GM23338 (cell line): ENCODE measurements at regions not wholly inside any gene's neighbourhood (a gene's known extent, or its start where the extent isn't known, plus 50 kb on each side); places are given as distances from the start of the nearest gene placed in this dataset.

Experiments
- ATAC-seq: fragments of 200-7000 bp; cut with Tn5 transposase; 3 replicates; pipeline ENCODE4 v1.9.1; 2020
- DNase-seq: peaks from one replicate; pipeline ENCODE4 v3.0.0-alpha.2; 2015; ENCODE audit warnings: low spot score
- H2AFZ ChIP-seq: fragments of 200-600 bp; sonication (generic); 2 replicates; pipeline ENCODE4 v1.8.0; 2016; ENCODE audit warnings: antibody characterized with exemption, mild to moderate bottlenecking, moderate library complexity
- H3F3A ChIP-seq: fragments of 200-600 bp; sonication (generic); replicated peaks from 2 replicates; pipeline ENCODE4 v1.8.0; 2017; ENCODE audit warnings: antibody characterized with exemption, mixed run types, low read depth
- H3K27ac ChIP-seq: fragments of 200-600 bp; sonication (generic); 2 replicates; pipeline ENCODE4 v1.6.1; 2016; ENCODE audit warnings: low read depth
- H3K27me3 ChIP-seq: fragments of 200-600 bp; sonication (generic); 2 replicates; pipeline ENCODE4 v1.8.0; 2016; ENCODE audit warnings: mild to moderate bottlenecking, mixed run types, moderate library complexity; ENCODE audit not compliant: insufficient read depth
- H3K36me3 ChIP-seq: fragments of 200-600 bp; sonication (generic); 2 replicates; pipeline ENCODE4 v1.8.0; 2016; ENCODE audit warnings: mild to moderate bottlenecking; ENCODE audit not compliant: insufficient read depth
- H3K4me1 ChIP-seq: fragments of 200-600 bp; sonication (generic); 2 replicates; pipeline ENCODE4 v1.8.0; 2016; ENCODE audit warnings: mild to moderate bottlenecking, moderate library complexity; ENCODE audit not compliant: insufficient read depth
- H3K4me2 ChIP-seq: fragments of 200-600 bp; sonication (generic); 2 replicates; pipeline ENCODE4 v1.7.1; 2017; ENCODE audit warnings: mixed run types
- H3K4me3 ChIP-seq: fragments of 200-600 bp; sonication (generic); 2 replicates; pipeline ENCODE4 v1.6.1; 2016; ENCODE audit warnings: mixed run types
- H3K79me2 ChIP-seq: fragments of 200-600 bp; sonication (generic); replicated peaks from 2 replicates; pipeline ENCODE4 v1.8.0; 2017; ENCODE audit warnings: mild to moderate bottlenecking; ENCODE audit not compliant: insufficient read depth
- H3K9me2 ChIP-seq: fragments of 200-600 bp; sonication (generic); 2 replicates; pipeline ENCODE4 v1.8.0; 2017; ENCODE audit not compliant: insufficient read depth
- H4K20me1 ChIP-seq: fragments of 200-600 bp; sonication (generic); replicated peaks from 2 replicates; pipeline ENCODE4 v1.8.0; 2017; ENCODE audit warnings: mild to moderate bottlenecking; ENCODE audit not compliant: insufficient read depth
- H3K27ac Mint-ChIP-seq: 2 replicates; pipeline ENCODE4 v1.8.0; 2020; ENCODE audit warnings: inconsistent platforms, mild to moderate bottlenecking, moderate library complexity, mixed read lengths
- H3K27me3 Mint-ChIP-seq: 3 replicates; pipeline ENCODE4 v1.8.0; 2022; ENCODE audit warnings: low read depth, mild to moderate bottlenecking, moderate library complexity, mixed read lengths, inconsistent platforms; ENCODE audit not compliant: insufficient read depth, poor library complexity
- H3K36me3 Mint-ChIP-seq: 3 replicates; pipeline ENCODE4 v1.8.0; 2021; ENCODE audit warnings: low read depth, mild to moderate bottlenecking, inconsistent platforms, moderate library complexity, mixed read lengths
- H3K4me1 Mint-ChIP-seq: 3 replicates; pipeline ENCODE4 v1.8.0; 2020; ENCODE audit warnings: mild to moderate bottlenecking, inconsistent platforms, mixed read lengths
- H3K4me3 Mint-ChIP-seq: 3 replicates; pipeline ENCODE4 v1.8.0; 2021; ENCODE audit warnings: moderate library complexity, mild to moderate bottlenecking, inconsistent platforms, mixed read lengths
- H3K9me3 Mint-ChIP-seq: 3 replicates; pipeline ENCODE4 v1.8.0; 2020; ENCODE audit warnings: moderate library complexity, mild to moderate bottlenecking, inconsistent platforms, mixed read lengths
- CREB1 ChIP-seq: fragments of 250-450 bp; sonication (Bioruptor Pico); IDR thresholded peaks from 2 replicates; pipeline ENCODE4 v1.5.0; 2020; ENCODE audit warnings: low read depth, mild to moderate bottlenecking, moderate library complexity
- CTCF ChIP-seq, 2 experiments: fragments of 200-600 bp in 1 of 2; sonication (generic) in 1 of 2; conservative IDR thresholded peaks; 2 replicates each; pipeline versions ENCODE4 v1.5.1 to v1.6.1; 2016 to 2017; ENCODE audit warnings: antibody characterized with exemption in 2 of 2, low read depth in 2 of 2, mild to moderate bottlenecking in 2 of 2, moderate library complexity in 1 of 2
- EZH2 ChIP-seq: fragments of 200-600 bp; sonication (generic); IDR thresholded peaks from one replicate; pipeline ENCODE4 v1.8.0; 2017; ENCODE audit warnings: antibody characterized with exemption, mild to moderate bottlenecking, low read depth; ENCODE audit not compliant: unreplicated experiment
- EZH2phosphoT487 ChIP-seq: fragments of 200-600 bp; sonication (generic); IDR thresholded peaks from one replicate; pipeline ENCODE4 v1.8.1; 2018; ENCODE audit warnings: antibody characterized with exemption; ENCODE audit not compliant: unreplicated experiment
- JUNB ChIP-seq: IDR thresholded peaks from one replicate; pipeline ENCODE4 v1.6.1; 2016; ENCODE audit warnings: antibody characterized with exemption; ENCODE audit not compliant: unreplicated experiment
- NANOG ChIP-seq: IDR thresholded peaks from 2 replicates; pipeline ENCODE4 v1.6.1; 2016; ENCODE audit warnings: antibody characterized with exemption, borderline replicate concordance
- POLR2AphosphoS5 ChIP-seq: IDR thresholded peaks from 2 replicates; pipeline ENCODE4 v1.6.1; 2016; ENCODE audit warnings: antibody characterized with exemption, low read depth
- REST ChIP-seq: IDR thresholded peaks from one replicate; pipeline ENCODE4 v1.6.1; 2018; ENCODE audit warnings: antibody characterized with exemption; ENCODE audit not compliant: unreplicated experiment
- STAT1 ChIP-seq: IDR thresholded peaks from one replicate; pipeline ENCODE4 v1.6.1; 2016; ENCODE audit warnings: antibody characterized with exemption; ENCODE audit not compliant: unreplicated experiment
- ZNF114 ChIP-seq: fragments of 250-450 bp; sonication (Bioruptor Pico); IDR thresholded peaks from 2 replicates; pipeline ENCODE4 v1.5.0; 2020; ENCODE audit warnings: mild to moderate bottlenecking, moderate library complexity
- ZNF462 ChIP-seq: fragments of 250-450 bp; sonication (Bioruptor Pico); IDR thresholded peaks from 2 replicates; pipeline ENCODE4 v1.5.0; 2020; ENCODE audit warnings: mild to moderate bottlenecking, moderate library complexity
- TF ChIP-seq, protein P1 (sequence below): IDR thresholded peaks from 2 replicates; pipeline ENCODE4 v1.6.1; 2016; ENCODE audit warnings: antibody characterized with exemption

DNA sequence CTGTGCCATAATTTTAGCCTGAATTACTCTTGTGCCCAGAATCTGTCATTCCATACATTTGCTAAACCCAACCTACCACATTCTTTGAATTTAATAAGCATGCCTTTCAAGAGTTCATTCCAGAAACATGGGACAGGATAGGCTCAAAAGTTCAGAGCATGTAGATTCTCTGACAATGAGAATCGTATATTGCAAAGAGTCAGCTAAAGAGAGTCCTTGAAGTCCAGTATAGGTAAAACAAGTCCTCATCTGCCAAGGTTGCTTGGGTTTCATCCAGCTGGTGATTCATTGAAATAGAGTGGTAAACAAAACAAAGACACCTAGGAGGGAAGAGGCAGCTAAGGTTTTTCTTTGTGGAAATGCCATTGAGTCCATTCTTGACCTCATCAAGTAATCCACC lies 249.3 kb upstream of the DIPK2B start (continued):
- TF ChIP-seq, protein P1, sequence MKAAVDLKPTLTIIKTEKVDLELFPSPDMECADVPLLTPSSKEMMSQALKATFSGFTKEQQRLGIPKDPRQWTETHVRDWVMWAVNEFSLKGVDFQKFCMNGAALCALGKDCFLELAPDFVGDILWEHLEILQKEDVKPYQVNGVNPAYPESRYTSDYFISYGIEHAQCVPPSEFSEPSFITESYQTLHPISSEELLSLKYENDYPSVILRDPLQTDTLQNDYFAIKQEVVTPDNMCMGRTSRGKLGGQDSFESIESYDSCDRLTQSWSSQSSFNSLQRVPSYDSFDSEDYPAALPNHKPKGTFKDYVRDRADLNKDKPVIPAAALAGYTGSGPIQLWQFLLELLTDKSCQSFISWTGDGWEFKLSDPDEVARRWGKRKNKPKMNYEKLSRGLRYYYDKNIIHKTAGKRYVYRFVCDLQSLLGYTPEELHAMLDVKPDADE, result no peak
- TF ChIP-seq CREB1 (CRISPR knock-in tag), result no peak

DNA sequence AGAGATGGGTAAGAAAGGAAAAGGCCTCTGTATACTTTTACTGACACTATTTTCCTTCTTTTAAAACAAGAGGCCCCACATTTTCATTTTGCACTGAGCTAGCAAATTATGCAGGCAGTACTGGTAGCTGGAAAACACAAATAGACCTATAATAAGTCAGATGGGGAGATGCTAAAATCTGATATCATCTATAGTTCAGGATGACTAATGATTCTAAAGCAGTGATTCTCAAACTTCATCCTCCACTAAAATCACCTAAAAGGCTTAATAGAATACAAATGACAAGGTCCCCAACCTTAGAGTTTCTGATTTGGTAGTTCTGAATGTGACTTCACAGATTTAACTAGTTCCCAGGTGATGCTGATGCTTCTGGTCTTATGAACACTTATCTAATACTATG lies 247.3 kb upstream of the DIPK2B start:
- H3K4me2 ChIP-seq, result no peak overlapping the region
- H3K9me3 Mint-ChIP-seq, result no peaks in the 10 kb centered on the region
- no peaks in the 10 kb centered on the region for H4K20me1 ChIP-seq
- TF ChIP-seq CREB1 (CRISPR knock-in tag), result no peak
- no peak for TF ChIP-seq ZNF114 (CRISPR knock-in tag)
- TF ChIP-seq EZH2, result no peak
- TF ChIP-seq EZH2phosphoT487, result no peak
- no peak for TF ChIP-seq POLR2AphosphoS5
- TF ChIP-seq, protein P1, result no peak
- TF ChIP-seq ZNF462 (CRISPR knock-in tag), result no peak
- TF ChIP-seq REST, result no peak
- TF ChIP-seq CTCF (conservative IDR thresholded peaks at IDR 0.05; ENCODE audit: low read depth in 2 of 2), result no peak
- no peak for TF ChIP-seq JUNB
- TF ChIP-seq STAT1, result no peak
- no peak for TF ChIP-seq NANOG

More for the DNA sequence above, 247.3 kb upstream of the DIPK2B start:
- Histone ChIP-seq H3K27ac (no peak overlapping the region), H3F3A (no peaks in the 10 kb centered on the region), H3K27me3 (no peaks in the 10 kb centered on the region), H3K9me2 (no peaks in the 10 kb centered on the region), H3K4me1 (no peaks in the 10 kb centered on the region), H3K36me3 (no peaks in the 10 kb centered on the region), H3K79me2 (no peaks in the 10 kb centered on the region), H2AFZ (no peak overlapping the region), H3K4me3 (no peak overlapping the region)
- H3K4me1 Mint-ChIP-seq, result peaks cover 7% of the 10 kb centered on the region; the same call in 2 of the 3 replicates
- H3K27me3 Mint-ChIP-seq, result peaks cover 2% of the 10 kb centered on the region
- no peak overlapping the region for H3K27ac Mint-ChIP-seq
- no peaks in the 10 kb centered on the region for H3K36me3 Mint-ChIP-seq
- no peak for DNase-seq
- no peak for ATAC-seq
- H3K4me3 Mint-ChIP-seq, result no peak overlapping the region
